ENCODE measurements at regions not wholly inside any gene's neighbourhood (a gene's known extent, or its start where the extent isn't known, plus 50 kb on each side); places are given as distances from the start of the nearest gene placed in this dataset.

DNA sequence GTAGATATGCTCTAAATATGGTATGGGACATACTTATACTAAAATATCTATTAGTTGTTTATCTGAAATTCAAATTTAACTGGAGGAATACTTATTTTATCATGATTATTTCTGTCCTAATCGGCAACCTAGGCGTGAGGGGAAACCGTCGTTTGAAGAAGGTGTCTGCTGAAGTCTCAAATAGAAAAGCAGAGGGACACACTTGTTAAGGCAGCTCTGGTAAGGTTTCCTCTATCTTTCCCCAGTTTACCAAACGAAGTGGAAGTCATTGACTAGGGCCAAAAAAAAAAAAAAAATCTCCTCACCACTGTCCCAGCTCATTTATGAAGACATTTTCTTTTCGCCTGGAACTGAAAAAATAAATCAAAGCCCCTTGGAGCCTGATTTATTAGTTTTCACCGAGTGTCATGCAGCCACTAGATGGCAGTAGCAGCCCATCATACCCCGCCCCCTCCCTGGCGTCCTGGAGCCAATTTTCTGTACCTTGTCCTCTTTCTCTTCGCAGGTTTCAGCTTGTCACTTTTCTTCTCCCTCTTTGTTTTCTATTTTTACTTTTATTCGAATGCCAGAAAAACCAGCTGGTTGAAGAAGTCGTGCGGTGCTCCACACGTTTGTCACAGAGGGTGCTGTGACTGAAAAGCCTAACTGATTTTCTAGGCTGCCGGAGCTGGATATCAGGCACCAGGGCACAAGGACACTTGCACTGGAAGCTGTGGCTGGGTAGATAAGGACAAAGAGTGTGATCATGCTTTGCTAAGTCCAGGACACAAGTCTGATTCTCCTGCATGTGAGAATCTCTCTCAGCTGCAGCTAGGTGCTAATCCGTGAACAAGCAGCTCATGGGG lies 238.7 kb downstream of the ZPLD1 start:
- Histone ChIP-seq H3K27ac (no peak overlapping the region), H3K27me3 (replicated peaks; ENCODE audit: insufficient read depth) (no peaks in the 10 kb centered on the region), H3K4me1 (ENCODE audit: control insufficient read depth in 1 of 2, low read depth in 2 of 2) (no peaks in the 10 kb centered on the region), H3K4me3 (peak overlapping the region; percentile 48), H3K36me3 (no peaks in the 10 kb centered on the region), H3K9me3 (no peaks in the 10 kb centered on the region)
- no peak for ATAC-seq (ENCODE audit: insufficient number of reproducible peaks, low FRiP score, low read depth)
- no peak for DNase-seq (ENCODE audit: low spot score)
- TF ChIP-seq, protein P1, sequence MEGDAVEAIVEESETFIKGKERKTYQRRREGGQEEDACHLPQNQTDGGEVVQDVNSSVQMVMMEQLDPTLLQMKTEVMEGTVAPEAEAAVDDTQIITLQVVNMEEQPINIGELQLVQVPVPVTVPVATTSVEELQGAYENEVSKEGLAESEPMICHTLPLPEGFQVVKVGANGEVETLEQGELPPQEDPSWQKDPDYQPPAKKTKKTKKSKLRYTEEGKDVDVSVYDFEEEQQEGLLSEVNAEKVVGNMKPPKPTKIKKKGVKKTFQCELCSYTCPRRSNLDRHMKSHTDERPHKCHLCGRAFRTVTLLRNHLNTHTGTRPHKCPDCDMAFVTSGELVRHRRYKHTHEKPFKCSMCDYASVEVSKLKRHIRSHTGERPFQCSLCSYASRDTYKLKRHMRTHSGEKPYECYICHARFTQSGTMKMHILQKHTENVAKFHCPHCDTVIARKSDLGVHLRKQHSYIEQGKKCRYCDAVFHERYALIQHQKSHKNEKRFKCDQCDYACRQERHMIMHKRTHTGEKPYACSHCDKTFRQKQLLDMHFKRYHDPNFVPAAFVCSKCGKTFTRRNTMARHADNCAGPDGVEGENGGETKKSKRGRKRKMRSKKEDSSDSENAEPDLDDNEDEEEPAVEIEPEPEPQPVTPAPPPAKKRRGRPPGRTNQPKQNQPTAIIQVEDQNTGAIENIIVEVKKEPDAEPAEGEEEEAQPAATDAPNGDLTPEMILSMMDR (IDR thresholded peaks at IDR 0.05) = peak; percentile 76

DNA sequence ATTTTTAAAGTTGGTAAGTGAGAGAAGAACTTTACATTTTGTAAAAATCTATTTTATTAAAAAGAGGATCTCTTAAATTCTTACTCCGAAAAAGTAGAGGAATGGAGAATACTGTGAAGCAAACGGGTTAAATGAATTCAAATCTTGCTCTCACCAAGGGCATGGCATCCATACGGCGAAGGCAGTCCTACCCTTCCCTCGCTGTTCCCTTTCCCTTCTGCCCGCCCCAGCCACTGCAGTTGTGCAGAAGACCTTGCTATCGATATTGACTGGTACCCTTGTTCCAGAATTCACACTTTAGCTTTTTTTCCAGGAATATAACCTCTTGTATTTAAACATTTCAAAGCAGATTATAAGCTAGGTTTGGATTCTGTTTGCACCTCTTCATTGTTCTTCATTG lies 239.5 kb downstream of the ZPLD1 start:
- Histone ChIP-seq H3K27me3 (replicated peaks; ENCODE audit: insufficient read depth) (no peaks in the 10 kb centered on the region), H3K27ac (no peak overlapping the region), H3K9me3 (no peaks in the 10 kb centered on the region), H3K4me3 (no peak overlapping the region), H3K36me3 (no peaks in the 10 kb centered on the region), H3K4me1 (ENCODE audit: control insufficient read depth in 1 of 2, low read depth in 2 of 2) (no peaks in the 10 kb centered on the region)
- ATAC-seq (ENCODE audit: insufficient number of reproducible peaks, low FRiP score, low read depth) (no peak), DNase-seq (ENCODE audit: low spot score) (no peak)
- TF ChIP-seq, protein P1 (IDR thresholded peaks at IDR 0.05) = no peak

DNA sequence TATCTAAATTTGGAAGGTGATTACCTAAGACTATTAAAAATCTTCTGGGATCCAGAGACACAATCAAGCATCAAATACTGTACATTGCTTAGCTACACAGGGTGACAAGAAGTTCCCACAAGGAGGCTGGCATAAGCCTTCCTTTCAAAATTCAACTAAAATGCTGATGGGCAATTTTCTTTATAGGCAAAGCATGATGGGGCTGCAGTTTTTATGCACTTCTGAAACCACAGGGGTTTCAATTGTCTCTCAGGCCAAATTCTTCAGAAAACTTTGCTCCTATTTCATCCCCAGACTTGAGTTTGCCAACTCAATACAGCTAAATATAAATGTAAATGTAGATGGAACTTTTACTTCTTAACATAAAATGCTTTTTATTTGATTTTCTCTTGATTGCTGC lies 241.6 kb downstream of the ZPLD1 start:
- Histone ChIP-seq H3K4me3 (no peak overlapping the region), H3K27ac (no peak overlapping the region), H3K4me1 (ENCODE audit: control insufficient read depth in 1 of 2, low read depth in 2 of 2) (no peaks in the 10 kb centered on the region), H3K27me3 (replicated peaks; ENCODE audit: insufficient read depth) (no peaks in the 10 kb centered on the region), H3K36me3 (no peaks in the 10 kb centered on the region), H3K9me3 (no peaks in the 10 kb centered on the region)
- TF ChIP-seq, protein P1 (IDR thresholded peaks at IDR 0.05) = no peak
- no peak for ATAC-seq (ENCODE audit: insufficient number of reproducible peaks, low FRiP score, low read depth)
- no peak for DNase-seq (ENCODE audit: low spot score)

DNA sequence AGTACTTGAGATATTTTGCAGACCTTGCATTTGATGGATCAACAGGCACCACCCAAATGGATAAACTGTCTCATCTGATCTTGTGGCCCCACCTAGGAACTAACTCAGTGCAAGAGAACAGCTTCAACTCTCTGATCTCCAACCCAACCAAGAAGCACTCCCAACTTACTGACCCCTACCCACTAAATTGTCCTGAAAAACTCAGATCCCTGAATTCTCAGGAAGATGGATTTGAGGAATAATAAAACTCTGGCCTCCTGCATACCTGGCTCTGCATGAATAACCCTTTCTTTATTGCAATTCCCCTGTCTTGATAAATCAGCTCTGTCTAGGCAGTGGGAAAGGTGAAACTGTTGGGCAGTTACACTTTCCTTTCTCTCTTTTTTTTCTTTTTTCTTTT lies 247.9 kb downstream of the ZPLD1 start:
- Histone ChIP-seq H3K36me3 (no peaks in the 10 kb centered on the region), H3K27ac (no peak overlapping the region), H3K4me1 (ENCODE audit: control insufficient read depth in 1 of 2, low read depth in 2 of 2) (no peaks in the 10 kb centered on the region), H3K4me3 (no peak overlapping the region), H3K27me3 (replicated peaks; ENCODE audit: insufficient read depth) (no peaks in the 10 kb centered on the region), H3K9me3 (no peaks in the 10 kb centered on the region)
- no peak for DNase-seq (ENCODE audit: low spot score)
- TF ChIP-seq, protein P1 (IDR thresholded peaks at IDR 0.05) = no peak
- no peak for ATAC-seq (ENCODE audit: insufficient number of reproducible peaks, low FRiP score, low read depth)

DNA sequence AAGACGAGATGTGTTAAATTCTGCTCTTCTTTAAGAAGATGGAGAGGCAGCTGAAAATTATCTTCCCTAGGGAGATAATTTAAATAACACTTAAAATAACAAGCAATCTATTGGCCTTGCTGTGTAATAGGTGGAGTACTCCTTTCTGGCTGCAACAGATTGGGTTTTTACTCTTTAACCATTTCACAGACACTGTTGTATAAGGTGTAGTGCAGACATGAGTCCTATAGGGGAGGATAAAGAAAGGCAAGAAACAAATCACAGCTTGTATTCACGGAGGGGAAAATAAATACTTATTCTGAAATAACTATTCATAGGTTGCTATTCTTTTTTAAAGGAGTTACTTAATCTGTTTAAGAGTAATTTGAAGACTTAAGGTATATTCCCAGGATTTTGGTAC lies 252.0 kb downstream of the ZPLD1 start:
- H3K9me3 ChIP-seq = no peaks in the 10 kb centered on the region
- no peaks in the 10 kb centered on the region for H3K27me3 ChIP-seq (replicated peaks; ENCODE audit: insufficient read depth)
- TF ChIP-seq, protein P1 (IDR thresholded peaks at IDR 0.05) = no peak
- no peak overlapping the region for H3K27ac ChIP-seq
- no peaks in the 10 kb centered on the region for H3K4me1 ChIP-seq (ENCODE audit: control insufficient read depth in 1 of 2, low read depth in 2 of 2)
- no peaks in the 10 kb centered on the region for H3K36me3 ChIP-seq
- H3K4me3 ChIP-seq = no peak overlapping the region
- ATAC-seq (ENCODE audit: insufficient number of reproducible peaks, low FRiP score, low read depth) (no peak), DNase-seq (ENCODE audit: low spot score) (no peak)

All from thoracic aorta (tissue), 2 donors.